ENCODE measurements at regions not wholly inside any gene's neighbourhood (a gene's known extent, or its start where the extent isn't known, plus 50 kb on each side); places are given as distances from the start of the nearest gene placed in this dataset.
"Not testable (repeated sequence)": the region's sequence is repeated elsewhere in the genome, so short reads cannot be mapped to it uniquely, and the experiment has no call there.

- not testable (repeated sequence) for TF ChIP-seq YY1 (IDR thresholded peaks at IDR 0.05; ENCODE audit: insufficient read depth, insufficient read length); ZNF274 (IDR thresholded peaks at IDR 0.05; ENCODE audit: low read depth, low read length)
Observed at GRCh38 chr13:47873319-47873718, 127.8 kb downstream of the SUCLA2 start.
